Left kidney (tissue), 1 donor: ENCODE measurements at regions not wholly inside any gene's neighbourhood (a gene's known extent, or its start where the extent isn't known, plus 50 kb on each side); places are given as distances from the start of the nearest gene placed in this dataset.

Experiments used
- DNase-seq: peaks from one replicate; pipeline ENCODE4 v3.0.0-alpha.2; 2013

GRCh38 chr2:42895791-42896135 lies 103.4 kb upstream of the HAAO start:
- DNase-seq: no peak

DNA sequence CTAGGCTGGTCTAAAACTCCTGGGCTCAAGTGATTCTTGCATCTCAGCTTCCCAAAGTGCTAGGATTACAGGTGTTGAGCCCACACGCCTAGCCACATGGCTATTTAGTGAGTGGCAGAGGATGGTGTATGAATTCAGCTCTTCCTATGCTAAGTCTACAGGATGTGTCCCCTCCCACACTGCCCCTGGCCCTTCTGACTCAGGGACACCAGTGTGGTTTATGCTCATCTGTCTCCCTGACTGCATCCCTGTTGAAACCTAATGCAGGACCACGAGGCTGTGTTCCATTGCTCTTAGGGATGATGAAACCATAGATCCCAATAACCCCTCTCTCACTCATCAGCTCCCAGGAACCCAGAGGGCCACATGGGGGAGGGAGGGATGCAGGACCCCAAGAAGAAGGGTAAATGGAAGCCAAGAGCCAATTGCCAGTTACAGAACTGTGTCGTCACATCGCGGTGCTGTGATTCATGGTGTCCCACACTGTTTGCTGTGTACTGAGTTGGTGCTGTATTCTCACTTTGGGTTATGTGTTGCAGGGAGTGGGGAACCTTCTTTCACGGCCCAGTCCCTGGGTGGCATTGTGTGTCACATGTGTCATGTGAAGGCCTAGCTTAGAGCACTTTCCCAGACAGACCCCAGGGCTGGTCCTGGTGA lies 102.9 kb upstream of the HAAO start:
- no peak for DNase-seq

DNA sequence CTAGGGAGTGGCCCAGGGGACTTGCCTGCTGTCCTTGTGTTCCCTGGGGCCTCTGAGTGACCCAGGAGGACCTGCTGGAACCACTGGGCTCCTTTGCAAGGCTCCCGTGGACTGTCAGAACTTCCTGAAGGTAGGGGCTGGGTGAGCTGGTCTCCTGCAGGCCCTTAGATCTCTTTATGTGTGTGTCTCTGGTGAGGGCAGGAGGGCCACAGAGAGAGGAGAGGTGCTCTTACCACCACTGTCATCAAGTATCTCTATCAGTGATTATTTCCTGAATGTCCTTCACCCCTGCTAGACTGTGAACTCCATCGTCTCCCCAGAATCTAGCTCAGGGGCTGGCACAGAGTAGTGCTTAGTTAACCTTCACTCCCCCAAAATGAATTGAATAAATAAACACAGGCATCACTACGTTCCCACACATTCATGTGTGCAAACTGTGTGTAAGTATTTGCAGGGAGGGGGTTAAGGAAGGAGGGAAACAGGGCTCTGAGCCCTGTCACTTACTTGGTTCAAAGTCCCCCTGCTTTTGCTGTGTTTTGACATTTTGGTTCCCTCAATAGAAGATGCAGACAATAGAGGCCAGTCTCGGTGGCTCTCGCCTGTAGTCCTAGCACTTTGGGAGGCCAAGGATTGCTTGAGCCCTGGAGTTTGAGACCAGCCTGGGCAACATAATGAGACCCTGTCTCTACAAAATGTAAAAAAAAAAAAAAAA lies 100.8 kb upstream of the HAAO start:
- no peak for DNase-seq

DNA sequence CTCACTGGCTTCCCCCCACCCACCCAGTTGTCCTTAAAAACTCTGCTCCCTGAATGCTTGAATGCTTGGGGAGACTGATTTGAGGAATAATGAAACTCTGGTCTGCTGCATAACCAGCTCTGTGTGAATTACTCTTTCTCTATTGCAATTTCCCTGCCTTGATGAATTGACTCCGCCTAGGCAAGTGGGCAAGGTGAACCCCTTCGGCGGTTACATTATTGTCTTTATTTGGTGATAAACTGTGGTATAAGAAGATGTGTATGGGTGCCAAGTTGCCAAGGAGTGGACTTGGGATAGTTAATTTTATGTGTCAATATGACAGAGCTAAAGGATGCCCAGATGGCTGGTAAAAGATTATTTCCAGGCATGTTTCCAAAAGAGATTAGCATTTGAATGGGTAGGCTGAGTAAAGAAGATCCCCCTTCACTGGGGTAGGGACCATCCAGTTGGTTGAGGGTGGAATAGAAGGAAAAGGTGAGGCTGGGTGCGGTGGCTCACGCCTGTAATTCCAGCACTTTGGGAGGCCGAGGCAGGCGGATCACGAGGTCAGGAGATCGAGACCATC lies 98.5 kb upstream of the HAAO start:
- no peak for DNase-seq

- no peak for DNase-seq
Observed at GRCh38 chr2:42888321-42889245, 96.2 kb upstream of the HAAO start.

GRCh38 chr2:42886921-42887320 lies 94.5 kb upstream of the HAAO start:
- no peak for DNase-seq

GRCh38 chr2:42882756-42883155 lies 90.4 kb upstream of the HAAO start:
- DNase-seq: no peak

DNA sequence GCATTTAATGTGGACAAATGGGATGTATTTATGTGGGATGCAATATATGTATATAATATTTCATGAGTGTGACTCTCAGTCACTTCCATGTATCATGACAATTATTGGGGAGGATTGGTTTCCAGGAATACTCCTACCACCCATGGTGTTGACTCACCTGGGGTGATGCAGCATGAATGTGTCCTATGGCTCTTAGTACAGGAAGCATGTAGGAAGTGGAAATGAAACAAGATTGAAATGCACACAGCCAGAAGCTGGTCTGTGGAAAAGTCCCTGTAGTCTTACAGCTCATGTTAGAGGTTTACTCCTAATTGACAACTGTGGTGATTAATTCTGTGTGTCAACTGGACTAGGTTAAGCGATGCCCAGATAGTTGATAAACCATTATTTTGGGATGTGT lies 89.3 kb upstream of the HAAO start:
- DNase-seq: no peak

DNA sequence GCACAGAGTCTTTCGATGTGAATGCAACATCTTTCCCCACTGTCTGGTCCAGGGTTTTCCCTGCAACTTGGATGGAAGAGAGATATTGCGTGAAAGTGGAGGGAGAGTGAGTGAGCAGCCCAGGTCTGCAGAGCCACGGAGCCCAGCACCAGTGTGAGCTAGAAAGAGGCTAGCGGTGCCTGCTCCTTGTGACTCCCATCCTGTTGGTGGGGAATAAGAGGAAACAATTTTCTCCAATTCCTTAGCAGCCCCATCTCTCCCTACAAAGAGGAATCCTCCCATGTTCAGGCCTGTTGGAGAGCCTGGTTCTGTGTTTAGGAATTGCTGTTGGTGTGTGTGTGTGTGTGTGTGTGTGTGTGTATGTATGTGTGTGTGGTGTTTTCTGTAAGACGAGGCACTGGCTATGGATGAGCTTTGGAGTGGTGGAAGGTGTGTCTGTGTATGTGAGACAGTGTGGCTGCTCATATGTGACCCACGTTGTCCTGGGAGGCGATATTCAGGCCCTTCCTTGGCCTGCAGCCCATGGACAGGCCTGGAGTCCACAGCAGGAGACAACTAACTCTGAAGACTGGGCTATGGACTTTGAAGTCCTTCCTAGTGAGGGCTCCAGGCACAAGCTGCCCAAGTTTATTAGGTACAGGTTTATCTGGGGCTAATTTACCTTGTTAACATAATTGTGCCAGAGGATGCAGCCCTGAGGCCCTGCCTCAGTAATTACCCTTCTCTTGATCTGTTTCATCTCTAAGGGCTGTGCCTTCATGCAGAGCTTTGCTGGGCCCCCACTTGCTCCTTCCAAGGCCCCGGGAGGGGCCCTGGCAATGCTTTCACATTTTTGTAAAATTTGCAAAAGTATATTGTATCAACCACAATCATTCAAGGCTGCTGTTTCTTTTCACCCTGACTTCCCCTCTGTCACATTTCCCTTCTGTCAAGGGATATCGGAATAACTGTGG lies 88.6 kb upstream of the HAAO start:
- DNase-seq: no peak

DNA sequence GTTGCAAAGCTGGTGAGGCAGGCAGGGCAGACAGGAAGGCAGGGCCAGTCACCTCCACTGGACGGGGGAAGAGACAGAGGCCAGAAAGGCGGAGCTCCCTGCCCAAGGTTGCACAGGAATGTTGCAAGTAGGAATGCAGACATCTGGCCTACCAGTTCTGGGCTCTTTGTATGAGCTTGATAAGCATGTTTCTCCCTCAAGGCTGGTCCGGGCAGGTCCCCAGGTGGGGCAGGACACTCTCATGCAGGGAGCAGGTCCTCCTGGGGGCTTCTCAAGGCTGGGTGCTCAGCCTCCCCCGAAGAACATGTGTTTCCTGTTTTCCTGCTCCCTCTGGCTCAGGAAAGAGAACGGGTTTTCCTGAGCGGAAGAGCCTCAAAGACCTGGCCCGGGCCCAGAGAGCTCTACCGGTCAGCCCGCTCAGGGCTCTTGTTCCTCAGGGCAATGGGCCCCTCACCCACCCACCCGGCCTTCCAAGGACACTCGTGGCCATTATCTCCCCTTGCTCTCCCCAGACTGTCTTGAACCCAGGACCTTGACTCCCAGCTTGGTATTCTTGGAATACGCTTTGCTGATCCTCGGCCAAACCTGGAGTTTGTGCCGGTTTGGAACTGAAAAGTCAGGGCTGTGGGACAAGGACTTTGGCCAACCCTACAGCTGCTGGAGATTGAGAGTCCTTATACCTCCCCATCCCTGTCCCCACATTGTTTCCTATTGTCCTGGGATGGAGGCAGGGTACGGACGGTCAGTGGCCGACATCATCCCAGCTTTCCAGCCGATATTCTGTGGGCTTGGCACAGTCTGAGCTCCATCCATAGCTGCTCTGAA lies 87.7 kb upstream of the HAAO start:
- DNase-seq: no peak

GRCh38 chr2:42879121-42879705 lies 86.8 kb upstream of the HAAO start:
- no peak for DNase-seq

DNA sequence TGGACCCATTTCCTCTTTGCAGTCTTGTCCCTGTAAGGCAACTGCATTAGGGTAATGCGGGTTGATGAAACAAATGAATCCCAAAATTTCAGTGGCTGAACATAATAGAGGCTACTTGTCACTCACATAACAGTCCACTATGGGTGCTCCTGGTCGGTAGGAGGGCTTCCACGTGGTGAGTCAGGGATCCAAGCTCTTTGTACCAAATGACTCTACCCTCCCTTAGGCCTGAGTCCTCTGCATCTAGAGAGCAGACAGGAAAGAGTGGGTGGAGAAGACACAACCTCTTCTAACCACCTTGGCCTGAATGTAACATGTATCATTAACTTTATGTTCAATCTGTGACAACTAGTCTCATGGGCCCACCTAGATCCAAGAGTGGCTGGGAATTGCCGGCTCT lies 86.2 kb upstream of the HAAO start:
- no peak for DNase-seq

DNA sequence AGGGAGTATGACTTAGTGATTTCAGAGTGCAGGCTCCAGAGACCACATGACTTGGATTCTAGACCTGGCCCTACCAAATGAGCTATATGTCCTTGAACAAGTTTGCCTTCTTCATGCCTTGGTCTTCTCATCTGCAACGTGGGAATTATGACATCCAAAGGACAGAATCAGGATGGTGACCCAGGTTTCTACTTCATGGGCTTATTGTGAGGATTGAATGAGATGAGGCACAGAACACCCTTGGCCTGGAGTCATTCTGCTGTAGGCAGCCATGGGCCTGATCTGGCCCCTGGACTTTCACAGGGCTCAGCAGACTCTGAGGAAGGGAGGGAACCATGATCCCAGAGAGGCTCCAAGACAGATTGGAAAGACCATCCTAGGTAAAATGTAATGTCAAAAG lies 85.6 kb upstream of the HAAO start:
- no peak for DNase-seq

- DNase-seq: no peak
Observed at GRCh38 chr2:42877511-42877910, 85.1 kb upstream of the HAAO start.

- DNase-seq: no peak
Observed at GRCh38 chr2:42876326-42876751, 84.0 kb upstream of the HAAO start.

- DNase-seq: no peak
Observed at GRCh38 chr2:42875880-42876279, 83.5 kb upstream of the HAAO start.

DNA sequence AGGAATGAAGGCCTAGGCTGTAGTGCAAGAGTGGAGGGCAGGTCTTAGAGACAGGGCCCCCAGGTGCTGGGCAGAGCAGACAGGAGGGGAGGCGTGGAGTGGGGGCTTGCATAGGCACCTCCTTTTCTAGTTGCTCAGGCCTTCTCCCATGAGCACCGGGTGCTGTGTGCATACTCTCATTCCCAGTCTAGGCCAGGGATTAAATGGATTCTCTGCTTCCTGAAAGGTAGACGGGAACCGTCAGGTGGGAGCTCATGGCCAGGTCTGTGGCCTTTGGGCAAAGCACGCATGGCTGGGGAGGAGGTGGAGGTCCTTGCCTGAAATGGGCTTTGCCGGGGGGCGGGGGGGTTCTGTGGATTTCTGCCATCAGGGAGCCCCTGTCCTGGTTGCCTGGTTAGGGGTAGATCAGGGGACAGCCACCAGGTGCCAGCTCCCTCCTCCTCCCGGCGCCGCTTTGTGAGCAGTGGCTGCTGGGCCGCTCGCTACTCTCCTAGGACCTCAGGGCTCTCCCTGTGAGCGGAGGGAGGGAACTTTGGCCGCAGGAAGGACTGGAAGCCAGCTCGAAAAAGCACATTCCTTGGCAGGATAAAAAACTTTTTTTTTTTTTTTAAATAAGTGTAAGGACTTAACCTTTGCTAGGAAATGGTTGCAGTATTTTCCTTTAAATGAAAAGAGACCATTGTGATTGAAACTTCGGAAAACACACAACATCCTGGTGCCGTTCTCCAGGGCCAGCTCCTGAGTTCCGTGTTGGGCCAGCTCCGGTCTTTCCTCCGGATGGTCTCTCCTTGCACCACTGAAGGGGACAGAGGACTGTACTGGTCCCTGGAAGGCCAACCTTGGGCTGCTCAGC lies 82.8 kb upstream of the HAAO start:
- DNase-seq: no peak

GRCh38 chr2:42872721-42873120 lies 80.3 kb upstream of the HAAO start:
- no peak for DNase-seq

- DNase-seq: no peak
Observed at GRCh38 chr2:42871372-42871771, 79.0 kb upstream of the HAAO start.
